OCI-LY1 (cell line): ENCODE measurements at regions not wholly inside any gene's neighbourhood (a gene's known extent, or its start where the extent isn't known, plus 50 kb on each side); places are given as distances from the start of the nearest gene placed in this dataset.

Experiments used
- EZH2 ChIP-seq: fragments of 200-600 bp; sonication (generic), shearing (Covaris generic); IDR thresholded peaks from 2 replicates; pipeline ENCODE4 v1.8.0; 2017; ENCODE audit warnings: borderline replicate concordance, mixed run types, mild to moderate bottlenecking, antibody characterized with exemption, low read length, moderate library complexity, mixed read lengths
- TF ChIP-seq, protein P1 (sequence below): fragments of 200-600 bp; sonication (generic), shearing (Covaris generic); IDR thresholded peaks from 2 replicates; pipeline ENCODE4 v1.5.1; 2017; ENCODE audit warnings: mild to moderate bottlenecking, antibody characterized with exemption, low read length, moderate library complexity, mixed read lengths

DNA sequence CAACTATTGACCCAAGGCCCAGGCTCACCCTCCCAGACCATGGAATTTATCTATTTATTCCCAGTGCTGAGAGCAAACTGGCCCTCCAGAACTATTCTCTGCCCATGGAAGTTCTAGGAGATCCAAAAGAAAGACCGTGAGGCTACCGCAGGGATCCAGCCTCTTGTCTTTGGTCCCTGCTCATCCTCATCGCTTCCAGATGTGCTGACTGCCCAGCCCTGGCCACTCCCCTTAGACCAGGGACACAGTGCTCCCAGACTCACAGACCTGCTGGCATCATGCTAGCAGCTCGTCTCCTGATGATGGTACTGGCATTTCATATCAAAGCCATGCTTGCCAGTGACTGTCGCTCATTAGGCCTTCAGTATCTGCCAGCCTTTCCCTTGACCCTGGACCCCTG lies 405.7 kb upstream of the PPP2R3A start:
- TF ChIP-seq, protein P1, sequence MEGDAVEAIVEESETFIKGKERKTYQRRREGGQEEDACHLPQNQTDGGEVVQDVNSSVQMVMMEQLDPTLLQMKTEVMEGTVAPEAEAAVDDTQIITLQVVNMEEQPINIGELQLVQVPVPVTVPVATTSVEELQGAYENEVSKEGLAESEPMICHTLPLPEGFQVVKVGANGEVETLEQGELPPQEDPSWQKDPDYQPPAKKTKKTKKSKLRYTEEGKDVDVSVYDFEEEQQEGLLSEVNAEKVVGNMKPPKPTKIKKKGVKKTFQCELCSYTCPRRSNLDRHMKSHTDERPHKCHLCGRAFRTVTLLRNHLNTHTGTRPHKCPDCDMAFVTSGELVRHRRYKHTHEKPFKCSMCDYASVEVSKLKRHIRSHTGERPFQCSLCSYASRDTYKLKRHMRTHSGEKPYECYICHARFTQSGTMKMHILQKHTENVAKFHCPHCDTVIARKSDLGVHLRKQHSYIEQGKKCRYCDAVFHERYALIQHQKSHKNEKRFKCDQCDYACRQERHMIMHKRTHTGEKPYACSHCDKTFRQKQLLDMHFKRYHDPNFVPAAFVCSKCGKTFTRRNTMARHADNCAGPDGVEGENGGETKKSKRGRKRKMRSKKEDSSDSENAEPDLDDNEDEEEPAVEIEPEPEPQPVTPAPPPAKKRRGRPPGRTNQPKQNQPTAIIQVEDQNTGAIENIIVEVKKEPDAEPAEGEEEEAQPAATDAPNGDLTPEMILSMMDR, result no peak
- no peak for TF ChIP-seq EZH2
